H1 (cell line): ENCODE measurements at regions not wholly inside any gene's neighbourhood (a gene's known extent, or its start where the extent isn't known, plus 50 kb on each side); places are given as distances from the start of the nearest gene placed in this dataset.

Source experiments
- EZH2 ChIP-seq: fragments of 200-600 bp; sonication (generic); IDR thresholded peaks from 2 replicates; pipeline ENCODE4 v1.7.1; 2012; ENCODE audit warnings: low read depth, mild to moderate bottlenecking, moderate library complexity, low read length, inconsistent platforms; ENCODE audit not compliant: severe bottlenecking
- HDAC2 ChIP-seq, 2 experiments: fragments of 300-600 bp in 1 of 2; sonication (generic) in 1 of 2; IDR thresholded peaks; 2 replicates each; pipeline ENCODE4 v1.6.1; 2011 to 2012; ENCODE audit warnings: low read depth in 2 of 2, low read length in 2 of 2, mild to moderate bottlenecking in 2 of 2, moderate library complexity in 2 of 2, borderline replicate concordance in 1 of 2, inconsistent platforms in 1 of 2
- MAFK ChIP-seq: IDR thresholded peaks from 2 replicates; pipeline ENCODE4 v1.6.1; 2012; ENCODE audit warnings: low read depth, mild to moderate bottlenecking, improper control_type of control experiment, low read length
- USF2 ChIP-seq: IDR thresholded peaks from 2 replicates; pipeline ENCODE4 v1.6.1; 2011; ENCODE audit warnings: low read length, improper control_type of control experiment
- ZNF274 ChIP-seq: IDR thresholded peaks from 2 replicates; pipeline ENCODE4 v1.7.0; 2012; ENCODE audit warnings: low read length, borderline replicate concordance; ENCODE audit errors: extremely low read depth

GRCh38 chr1:72915581-72915980 lies 633.2 kb upstream of the NEGR1 start (continued):
- no peak for TF ChIP-seq ZNF274
- no peak for TF ChIP-seq USF2
- no peak for TF ChIP-seq EZH2
- no peak for TF ChIP-seq MAFK
- no peak for TF ChIP-seq HDAC2 (IDR thresholded peaks at IDR 0.05; ENCODE audit: borderline replicate concordance in 1 of 2, low read depth in 2 of 2, low read length in 2 of 2)
- TF ChIP-seq, all 59 proteins: peak for 0
